H1 (cell line): ENCODE measurements at regions not wholly inside any gene's neighbourhood (a gene's known extent, or its start where the extent isn't known, plus 50 kb on each side); places are given as distances from the start of the nearest gene placed in this dataset.

Experiments used
- CTCF ChIA-PET: fragments of 300-600 bp; sonication (Branson Sonifier 250); formaldehyde crosslinking; loops from one replicate; lab custom pipeline; 2021; ENCODE audit not compliant: partially characterized antibody; lab: Charles Lee
- POLR2A ChIA-PET: fragments of 300-600 bp; sonication (Branson Sonifier 250); formaldehyde crosslinking; loops from one replicate; lab custom pipeline; 2021; ENCODE audit warnings: inconsistent platforms; ENCODE audit not compliant: partially characterized antibody; lab: Charles Lee
- DNase-seq, 2 experiments: peaks; one replicate each; pipeline versions ENCODE4 v3.0.0 to v3.0.0-alpha.2; 2010 to 2022; ENCODE audit warnings: low spot score in 2 of 2, low read depth in 1 of 2, mixed read lengths in 1 of 2
- FAIRE-seq: peaks from 2 replicates; lab custom pipeline; 2011; peaks lifted over from hg19 to GRCh38; lab: Jason Lieb, UNC
- H2AFZ ChIP-seq: 2 replicates; pipeline ENCODE4 v1.8.1; 2012; ENCODE audit warnings: low read length, inconsistent platforms
- H2AK5ac ChIP-seq: 2 replicates; pipeline ENCODE4 v1.6.1; 2013; ENCODE audit warnings: low read depth, low read length
- H2BK120ac ChIP-seq: replicated peaks from 2 replicates; pipeline ENCODE3; 2013; ENCODE audit warnings: low read depth, low read length, inconsistent platforms
- H2BK12ac ChIP-seq: 2 replicates; pipeline ENCODE4 v1.6.1; 2013; ENCODE audit warnings: low read depth, low read length
- H2BK15ac ChIP-seq: 2 replicates; pipeline ENCODE4 v1.6.1; 2013; ENCODE audit warnings: low read length
- H2BK20ac ChIP-seq: 2 replicates; pipeline ENCODE4 v1.6.1; 2013; ENCODE audit warnings: low read length
- H2BK5ac ChIP-seq: 2 replicates; pipeline ENCODE4 v1.6.1; 2013; ENCODE audit warnings: low read depth, low read length
- H3K14ac ChIP-seq: 2 replicates; pipeline ENCODE4 v1.6.1; 2013; ENCODE audit warnings: inconsistent platforms; ENCODE audit not compliant: insufficient read length
- H3K18ac ChIP-seq: 2 replicates; pipeline ENCODE4 v1.6.1; 2013; ENCODE audit warnings: low read length; ENCODE audit errors: extremely low read depth
- H3K23ac ChIP-seq: 2 replicates; pipeline ENCODE4 v1.6.1; 2013; ENCODE audit warnings: inconsistent platforms; ENCODE audit not compliant: insufficient read length
- H3K23me2 ChIP-seq: 2 replicates; pipeline ENCODE4 v1.6.1; 2013; ENCODE audit warnings: low read depth, low read length
- H3K27ac ChIP-seq: 2 replicates; pipeline ENCODE4 v1.6.1; 2011; ENCODE audit warnings: low read depth, low read length, inconsistent platforms
- H3K27me3 ChIP-seq, 4 experiments: replicated peaks in 1 of 4; 1 replicate in 1 of 4; 2 replicates in 3 of 4; pipeline versions ENCODE4 v1.6.1 to v1.8.1; 2011 to 2013; ENCODE audit warnings: low read length in 3 of 4, mild to moderate bottlenecking in 3 of 4, inconsistent platforms in 2 of 4, mixed read lengths in 2 of 4, moderate library complexity in 1 of 4; ENCODE audit not compliant: control insufficient read depth in 3 of 4, insufficient read depth in 3 of 4; ENCODE audit errors: extremely low read depth in 1 of 4
- H3K36me3 ChIP-seq, 4 experiments: 2 replicates each; pipeline versions ENCODE4 v1.6.1 to v1.8.1; 2011 to 2013; ENCODE audit warnings: mild to moderate bottlenecking in 4 of 4, low read length in 3 of 4, moderate library complexity in 2 of 4, control low read depth in 1 of 4, inconsistent platforms in 1 of 4; ENCODE audit not compliant: insufficient read depth in 4 of 4, control insufficient read depth in 2 of 4
- H3K4ac ChIP-seq: replicated peaks from 2 replicates; pipeline ENCODE3; 2013; ENCODE audit warnings: low read length, low read depth, mixed read lengths, inconsistent platforms; ENCODE audit not compliant: insufficient read length
- H3K4me1 ChIP-seq, 4 experiments: replicated peaks in 1 of 4; 1 replicate in 1 of 4; 2 replicates in 3 of 4; pipeline versions ENCODE4 v1.6.1 to v1.8.1; 2011 to 2013; ENCODE audit warnings: low read length in 3 of 4, inconsistent platforms in 2 of 4, mixed read lengths in 1 of 4; ENCODE audit not compliant: insufficient read depth in 4 of 4, control insufficient read depth in 3 of 4
- H3K4me2 ChIP-seq, 2 experiments: 2 replicates each; pipeline versions ENCODE4 v1.6.1 to v1.8.1; 2011 to 2013; ENCODE audit warnings: low read depth in 2 of 2, low read length in 2 of 2, control low read depth in 1 of 2, inconsistent platforms in 1 of 2, mild to moderate bottlenecking in 1 of 2; ENCODE audit not compliant: insufficient read depth in 1 of 2
- H3K4me3 ChIP-seq, 4 experiments: fragments of 200-600, 300-600 bp in 1 of 4; sonication (generic), shearing (Covaris generic), sonication (Bioruptor Twin) in 1 of 4; 2 replicates each; pipeline versions ENCODE4 v1.5.1 to v1.8.1; 2011 to 2016; ENCODE audit warnings: low read length in 4 of 4, low read depth in 3 of 4, control low read depth in 2 of 4, inconsistent platforms in 2 of 4, mild to moderate bottlenecking in 2 of 4, mixed read lengths in 1 of 4, moderate library complexity in 1 of 4; ENCODE audit not compliant: insufficient read depth in 2 of 4; ENCODE audit errors: extremely low read depth in 1 of 4
- H3K56ac ChIP-seq: replicated peaks from 2 replicates; pipeline ENCODE3; 2013; ENCODE audit warnings: low read depth, mild to moderate bottlenecking, mixed read lengths, low read length, inconsistent platforms; ENCODE audit not compliant: insufficient read length
- H3K79me1 ChIP-seq: 2 replicates; pipeline ENCODE4 v1.6.1; 2013; ENCODE audit warnings: low read depth, low read length, control low read depth
- H3K79me2 ChIP-seq, 2 experiments: 2 replicates each; pipeline versions ENCODE4 v1.6.1 to v1.8.1; 2012 to 2013; ENCODE audit warnings: low read length in 2 of 2, mild to moderate bottlenecking in 2 of 2, inconsistent platforms in 1 of 2; ENCODE audit not compliant: insufficient read depth in 2 of 2, control insufficient read depth in 1 of 2
- H3K9ac ChIP-seq, 4 experiments: replicated peaks in 1 of 4; 1 replicate in 1 of 4; 2 replicates in 3 of 4; pipeline versions ENCODE4 v1.6.1 to v1.8.1; 2011 to 2013; ENCODE audit warnings: low read depth in 3 of 4, low read length in 3 of 4, control low read depth in 2 of 4, mild to moderate bottlenecking in 2 of 4, moderate library complexity in 2 of 4, inconsistent platforms in 1 of 4; ENCODE audit errors: extremely low read depth in 1 of 4
- H3K9me3 ChIP-seq, 2 experiments: 2 replicates each; pipeline versions ENCODE4 v1.6.1 to v1.8.1; 2012 to 2013; ENCODE audit warnings: mild to moderate bottlenecking in 2 of 2, moderate library complexity in 2 of 2, control low read depth in 1 of 2, inconsistent platforms in 1 of 2, low read depth in 1 of 2, low read length in 1 of 2, mixed read lengths in 1 of 2; ENCODE audit not compliant: insufficient read depth in 2 of 2
- H4K20me1 ChIP-seq, 2 experiments: replicated peaks in 1 of 2; 2 replicates each; pipeline versions ENCODE3 to v1.8.1; 2011 to 2013; ENCODE audit warnings: inconsistent platforms in 2 of 2, low read length in 2 of 2, mild to moderate bottlenecking in 1 of 2; ENCODE audit not compliant: insufficient read depth in 2 of 2, control insufficient read depth in 1 of 2
- H4K5ac ChIP-seq: 2 replicates; pipeline ENCODE4 v1.6.1; 2013; ENCODE audit warnings: low read length, low read depth, mixed read lengths, inconsistent platforms; ENCODE audit not compliant: insufficient read length
- H4K8ac ChIP-seq: 2 replicates; pipeline ENCODE4 v1.8.0; 2013; ENCODE audit warnings: mild to moderate bottlenecking, moderate library complexity, low read length, inconsistent platforms; ENCODE audit not compliant: insufficient read depth; ENCODE audit errors: extremely low read depth
- H4K91ac ChIP-seq: replicated peaks from 2 replicates; pipeline ENCODE3; 2013; ENCODE audit warnings: low read length, mixed read lengths, inconsistent platforms; ENCODE audit not compliant: insufficient read length
- ASH2L ChIP-seq: fragments of 200-600, 300-600 bp; sonication (generic); IDR thresholded peaks from one replicate; pipeline ENCODE4 v1.7.1; 2017; ENCODE audit warnings: low read length
- FOSL1 ChIP-seq: IDR thresholded peaks from 2 replicates; pipeline ENCODE4 v1.6.1; 2011; ENCODE audit warnings: mild to moderate bottlenecking, low read depth, low read length, moderate library complexity; ENCODE audit not compliant: insufficient read depth
- YY1 ChIP-seq: IDR thresholded peaks from 2 replicates; pipeline ENCODE4 v1.6.1; 2011; ENCODE audit warnings: low read depth, mild to moderate bottlenecking, low read length
- WGBS, 2 experiments: shearing (Covaris generic) in 1 of 2; methylation state at CpG; one replicate each; pipeline versions ENCODE4 v1.1.6 to v1.1.7; 2013 to 2015; ENCODE audit warnings: low lambda C conversion rate in 2 of 2, mixed read lengths in 2 of 2, inconsistent platforms in 1 of 2, low coverage in 1 of 2, missing lambda C conversion rate in 1 of 2; ENCODE audit not compliant: insufficient replicate concordance in 2 of 2, insufficient coverage in 1 of 2, insufficient read length in 1 of 2; ENCODE audit errors: extremely low coverage in 1 of 2, missing lambda C conversion rate in 1 of 2; 5-methylcytosine and 5-hydroxymethylcytosine counted together
- TF ChIP-seq, protein P1 (sequence below): IDR thresholded peaks from 2 replicates; pipeline ENCODE4 v1.6.1; 2012; ENCODE audit warnings: low read length, inconsistent platforms

GRCh38 chr13:42696191-42696590, 85.2 kb upstream of the FAM216B start:
- no peaks in the 10 kb centered on the region for H3K23me2 ChIP-seq
- no peaks in the 10 kb centered on the region for H4K20me1 ChIP-seq
- no peaks in the 10 kb centered on the region for H3K9me3 ChIP-seq
- DNase-seq = no peak
- FAIRE-seq = no peak
- no peak overlapping the region for H3K23ac ChIP-seq
- H3K18ac ChIP-seq = no peak overlapping the region
- H3K4me3 ChIP-seq = no peak overlapping the region
- ChIA-PET CTCF (interaction anchor here (0.8 to 1.2 kb wide), 2 partner anchors 14 to 100 kb away, joined by 3 read pairs; no protein-coding TSS in a partner anchor), POLR2A (no interaction called here)
- no peak overlapping the region for H4K91ac ChIP-seq
- H3K36me3 ChIP-seq = no peaks in the 10 kb centered on the region
- H2BK15ac ChIP-seq = no peak overlapping the region
- no peak overlapping the region for H2BK20ac ChIP-seq
- no peak overlapping the region for H2AFZ ChIP-seq
- TF ChIP-seq FOSL1 (no peak), ASH2L (no peak), YY1 (no peak)
- TF ChIP-seq, protein P1, sequence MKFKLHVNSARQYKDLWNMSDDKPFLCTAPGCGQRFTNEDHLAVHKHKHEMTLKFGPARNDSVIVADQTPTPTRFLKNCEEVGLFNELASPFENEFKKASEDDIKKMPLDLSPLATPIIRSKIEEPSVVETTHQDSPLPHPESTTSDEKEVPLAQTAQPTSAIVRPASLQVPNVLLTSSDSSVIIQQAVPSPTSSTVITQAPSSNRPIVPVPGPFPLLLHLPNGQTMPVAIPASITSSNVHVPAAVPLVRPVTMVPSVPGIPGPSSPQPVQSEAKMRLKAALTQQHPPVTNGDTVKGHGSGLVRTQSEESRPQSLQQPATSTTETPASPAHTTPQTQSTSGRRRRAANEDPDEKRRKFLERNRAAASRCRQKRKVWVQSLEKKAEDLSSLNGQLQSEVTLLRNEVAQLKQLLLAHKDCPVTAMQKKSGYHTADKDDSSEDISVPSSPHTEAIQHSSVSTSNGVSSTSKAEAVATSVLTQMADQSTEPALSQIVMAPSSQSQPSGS = no peak
- H3K4me1 ChIP-seq = no peaks in the 10 kb centered on the region
- no peak overlapping the region for H2BK120ac ChIP-seq
- H2AK5ac ChIP-seq = no peak overlapping the region
- no peak overlapping the region for H3K56ac ChIP-seq
- H2BK5ac ChIP-seq = no peak overlapping the region
- no peak overlapping the region for H2BK12ac ChIP-seq
- no peak overlapping the region for H3K9ac ChIP-seq
- H3K4me2 ChIP-seq = no peak overlapping the region
- H3K79me1 ChIP-seq = no peaks in the 10 kb centered on the region
- H3K27ac ChIP-seq = no peak overlapping the region
- H3K27me3 ChIP-seq = no peaks in the 10 kb centered on the region
- no peak overlapping the region for H4K8ac ChIP-seq
- no peak overlapping the region for H4K5ac ChIP-seq
- no peaks in the 10 kb centered on the region for H3K79me2 ChIP-seq
- no peak overlapping the region for H3K4ac ChIP-seq
- WGBS, 2 experiments = 71% methylated on average over 4 of the region's 4 CpGs; no CpG with 5 or more reads in 1 of the 2 experiments
- H3K14ac ChIP-seq = no peak overlapping the region
